K562 (cell line): ENCODE measurements at regions not wholly inside any gene's neighbourhood (a gene's known extent, or its start where the extent isn't known, plus 50 kb on each side); places are given as distances from the start of the nearest gene placed in this dataset.

Experiments used
- ATAC-seq: fragments of 200-7000 bp; cut with Tn5 transposase; 3 replicates; pipeline ENCODE4 v1.9.1; 2020; ENCODE audit warnings: moderate library complexity
- BruUV-seq: library from RNA; stranded (reverse); fragments of 400-500 nt; replicated peaks from 2 replicates; lab custom pipeline; 2021; lab: Mats Ljungman, UMichigan
- CTCF ChIA-PET: fragments of 300-600 bp; formaldehyde crosslinking; extraction: SDS; loops from one replicate; lab custom pipeline; 2021; ENCODE audit warnings: low intra/inter-chr PET ratio; lab: Yijun Ruan, JAX
- POLR2A ChIA-PET: fragments of 300-600, 350-650 bp; sonication (Branson Sonifier 250); formaldehyde crosslinking; extraction: SDS; loops from one replicate; lab custom pipeline; 2021; ENCODE audit warnings: antibody characterized with exemption, inconsistent platforms; lab: Yijun Ruan, JAX
- DNase-seq, 4 experiments: peaks; one replicate each; pipeline versions ENCODE4 v3.0.0 to v3.0.0-alpha.2; 2011 to 2018; ENCODE audit warnings: low spot score in 3 of 4, mixed read lengths in 3 of 4; ENCODE audit errors: extremely low read depth in 1 of 4
- FAIRE-seq: peaks from 2 replicates; lab custom pipeline; 2011; peaks lifted over from hg19 to GRCh38; lab: Jason Lieb, UNC
- H2AFZ ChIP-seq: 2 replicates; pipeline ENCODE4 v1.6.0; 2011; ENCODE audit warnings: low read depth, low read length, control low read depth, inconsistent platforms
- H3K27ac ChIP-seq: fragments of 200-600 bp; 3 replicates; pipeline ENCODE4 v1.8.0; 2011; ENCODE audit warnings: low read depth, mild to moderate bottlenecking, control low read depth, inconsistent platforms, low read length, moderate library complexity, mixed read lengths; ENCODE audit errors: extremely low read depth
- H3K27me3 ChIP-seq, 2 experiments: fragments of 300-600 bp in 1 of 2; 2 replicates in 1 of 2; 3 replicates in 1 of 2; pipeline versions ENCODE4 v1.6.0 to v1.8.0; 2011; ENCODE audit warnings: inconsistent platforms in 2 of 2, low read length in 2 of 2, mild to moderate bottlenecking in 1 of 2, mixed read lengths in 1 of 2, moderate library complexity in 1 of 2; ENCODE audit not compliant: control insufficient read depth in 2 of 2, insufficient read depth in 2 of 2
- H3K36me3 ChIP-seq: fragments of 300-600 bp; 3 replicates; pipeline ENCODE4 v1.8.0; 2011; ENCODE audit warnings: mild to moderate bottlenecking, low read length, inconsistent platforms; ENCODE audit not compliant: control insufficient read depth, insufficient read depth
- H3K4me1 ChIP-seq, 2 experiments: fragments of 200-600 bp in 1 of 2; replicated peaks in 1 of 2; 2 replicates in 1 of 2; 3 replicates in 1 of 2; pipeline versions ENCODE4 v1.5.1 to v1.8.0; 2011; ENCODE audit warnings: inconsistent platforms in 2 of 2, low read length in 2 of 2, mild to moderate bottlenecking in 1 of 2, mixed read lengths in 1 of 2, moderate library complexity in 1 of 2; ENCODE audit not compliant: control insufficient read depth in 2 of 2, insufficient read depth in 2 of 2
- H3K4me2 ChIP-seq: 2 replicates; pipeline ENCODE4 v1.6.1; 2011; ENCODE audit warnings: low read length, control low read depth, inconsistent platforms, mixed read lengths; ENCODE audit not compliant: insufficient read depth
- H3K4me3 ChIP-seq: fragments of 200-600 bp; sonication (generic), shearing (Covaris generic); 2 replicates; pipeline ENCODE4 v1.5.1; 2016; ENCODE audit warnings: control low read depth, inconsistent platforms
- H3K79me2 ChIP-seq: fragments of 200-600 bp; 3 replicates; pipeline ENCODE4 v1.8.0; 2011; ENCODE audit warnings: low read length, inconsistent platforms; ENCODE audit not compliant: control insufficient read depth, insufficient read depth
- H3K9ac ChIP-seq, 2 experiments: 2 replicates each; pipeline versions ENCODE4 v1.6.0 to v1.6.1; 2011; ENCODE audit warnings: low read depth in 2 of 2, low read length in 2 of 2, control low read depth in 1 of 2, inconsistent platforms in 1 of 2, mild to moderate bottlenecking in 1 of 2, mixed read lengths in 1 of 2; ENCODE audit not compliant: insufficient read depth in 1 of 2
- H3K9me1 ChIP-seq: one replicate; pipeline ENCODE4 v1.6.0; 2011; ENCODE audit warnings: inconsistent platforms, mild to moderate bottlenecking, low read length, moderate library complexity; ENCODE audit not compliant: control insufficient read depth, insufficient read depth
- H3K9me3 ChIP-seq: replicated peaks from 2 replicates; pipeline ENCODE4 v1.5.1; 2011; ENCODE audit warnings: low read depth, low read length, inconsistent platforms; ENCODE audit not compliant: control insufficient read depth, insufficient read depth
- H4K20me1 ChIP-seq: replicated peaks from 2 replicates; pipeline ENCODE4 v1.6.1; 2011; ENCODE audit warnings: low read length, inconsistent platforms, mixed read lengths; ENCODE audit not compliant: control insufficient read depth, insufficient read depth
- BMI1 ChIP-seq: fragments of 150-350 bp; IDR thresholded peaks from 2 replicates; pipeline ENCODE4 v1.6.1; 2014; ENCODE audit warnings: low read length
- BRD9 ChIP-seq: fragments of 450-650 bp; IDR thresholded peaks from 2 replicates; pipeline ENCODE4 v1.6.1; 2018; ENCODE audit warnings: low read depth; ENCODE audit not compliant: partially characterized antibody
- C11orf30 ChIP-seq: fragments of 450-650 bp; IDR thresholded peaks from 2 replicates; pipeline ENCODE4 v1.6.1; 2016; ENCODE audit warnings: low read depth, mild to moderate bottlenecking
- CBFA2T3 ChIP-seq: fragments of 450-650 bp; IDR thresholded peaks from 2 replicates; pipeline ENCODE4 v1.6.1; 2017
- FOXA1 ChIP-seq: fragments of 450-650 bp; IDR thresholded peaks from 2 replicates; pipeline ENCODE4 v1.6.1; 2016; ENCODE audit warnings: mild to moderate bottlenecking, borderline replicate concordance
- MAFG ChIP-seq: fragments of 450-650 bp; conservative IDR thresholded peaks from 2 replicates; pipeline ENCODE4 v1.6.1; 2016; ENCODE audit warnings: missing genetic modification characterization, missing compliant biosample characterization
- MITF ChIP-seq: IDR thresholded peaks from 2 replicates; pipeline ENCODE4 v1.6.1; 2014; ENCODE audit warnings: antibody characterized with exemption
- SETDB1 ChIP-seq: IDR thresholded peaks from one replicate; pipeline ENCODE4 v1.6.1; 2012; ENCODE audit warnings: low read length, control low read depth, inconsistent platforms
- SOX6 ChIP-seq: fragments of 450-650 bp; IDR thresholded peaks from 2 replicates; pipeline ENCODE4 v1.6.1; 2014; ENCODE audit warnings: mild to moderate bottlenecking
- SREBF1 ChIP-seq: fragments of 150-350 bp; IDR thresholded peaks from 2 replicates; pipeline ENCODE4 v1.6.1; 2014; ENCODE audit warnings: antibody characterized with exemption, low read depth, low read length, borderline replicate concordance
- SREBF2 ChIP-seq: sonication (generic); formaldehyde crosslinking; IDR thresholded peaks from 2 replicates; pipeline ENCODE4 v1.4.0; 2020; ENCODE audit warnings: mild to moderate bottlenecking, missing genetic modification reagents
- TAF15 ChIP-seq: fragments of 200-400 bp; formaldehyde crosslinking; IDR thresholded peaks from 2 replicates; pipeline ENCODE4 v1.6.1; 2017; ENCODE audit warnings: mild to moderate bottlenecking, low read depth, low read length, moderate library complexity
- UBTF ChIP-seq, 2 experiments: IDR thresholded peaks; 2 replicates each; pipeline ENCODE4 v1.6.1; 2012; ENCODE audit warnings: improper control_type of control experiment in 2 of 2, low read depth in 2 of 2, low read length in 2 of 2, borderline replicate concordance in 1 of 2
- ZBTB43 ChIP-seq: sonication (generic); formaldehyde crosslinking; IDR thresholded peaks from 2 replicates; pipeline ENCODE4 v1.8.0; 2023; ENCODE audit warnings: mild to moderate bottlenecking, missing genetic modification reagents
- ZNF165 ChIP-seq: fragments of 250-450 bp; sonication (Bioruptor Pico); IDR thresholded peaks from 2 replicates; pipeline ENCODE4 v1.4.0; 2020; ENCODE audit warnings: borderline replicate concordance
- ZNF3 ChIP-seq: fragments of 250-450 bp; sonication (Bioruptor Pico); IDR thresholded peaks from 2 replicates; pipeline ENCODE4 v1.5.0; 2021; ENCODE audit warnings: mild to moderate bottlenecking, moderate library complexity
- WGBS: fragments of 100-300 bp; shearing (Covaris generic); methylation state at CpG from one replicate; pipeline ENCODE4 v1.1.6; 2016; ENCODE audit warnings: low coverage, mixed read lengths; ENCODE audit not compliant: insufficient coverage; ENCODE audit errors: missing lambda C conversion rate; 5-methylcytosine and 5-hydroxymethylcytosine counted together
- in situ Hi-C: fragments of 300-500 bp; cut with MboI; formaldehyde crosslinking; loops from 4 replicates; pipeline ENCODE4 v1.15.0; 2018; ENCODE audit warnings: inconsistent platforms, mixed read lengths
- intact Hi-C: fragments of 100-400 bp; cut with micrococcal nuclease; formaldehyde crosslinking; loops from 2 replicates; pipeline ENCODE4 v1.14.2; 2022
- TF ChIP-seq, protein P1 (sequence below): sonication (generic); formaldehyde crosslinking; IDR thresholded peaks from 2 replicates; pipeline ENCODE4 v1.9.0; 2022; ENCODE audit warnings: mild to moderate bottlenecking, missing genetic modification reagents
- TF ChIP-seq, protein P2 (sequence below), 3 experiments: fragments of 200-800 bp in 1 of 3; sonication (Bioruptor generic) in 1 of 3; sonication (generic) in 1 of 3; formaldehyde crosslinking in 1 of 3; IDR thresholded peaks; 2 replicates each; pipeline versions ENCODE4 v1.6.1 to v1.8.0; 2016 to 2022; ENCODE audit warnings: mild to moderate bottlenecking in 2 of 3, missing compliant biosample characterization in 2 of 3, missing genetic modification characterization in 2 of 3, missing genetic modification reagents in 1 of 3

DNA sequence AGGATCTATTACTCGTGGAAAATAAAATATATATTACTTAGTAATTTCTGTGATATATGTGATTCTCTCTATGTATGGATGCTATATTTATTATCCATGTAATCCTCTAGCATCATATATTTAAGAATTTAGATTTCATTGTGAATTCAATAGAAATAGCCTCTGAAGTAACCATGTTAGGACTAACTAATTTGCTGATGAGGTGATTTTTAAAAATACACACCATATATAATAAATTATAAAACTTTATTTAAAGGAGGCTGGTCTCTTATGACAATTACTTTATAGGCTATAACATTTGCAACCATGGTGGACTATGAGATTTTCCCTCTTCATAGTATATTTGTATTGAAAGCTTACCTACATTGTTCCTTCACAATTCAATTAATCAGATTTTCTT is 424.9 kb upstream of the MGAT4C start:
- H3K27me3 ChIP-seq = no peaks in the 10 kb centered on the region
- DNase-seq (no peak), ATAC-seq (no peak), FAIRE-seq (no peak)
- no peak overlapping the region for H3K9ac ChIP-seq
- no peaks in the 10 kb centered on the region for H3K36me3 ChIP-seq
- POLR2A ChIA-PET = no interaction called here
- no peak overlapping the region for H3K4me2 ChIP-seq
- H3K4me1 ChIP-seq = no peaks in the 10 kb centered on the region
- H3K4me3 ChIP-seq = no peak overlapping the region
- in situ Hi-C loops (no loop called here), intact Hi-C loops (no loop called here)
- H3K27ac ChIP-seq = no peak overlapping the region
- WGBS = 0% methylated on average over 1 of the region's 1 CpG
- H3K79me2 ChIP-seq = no peaks in the 10 kb centered on the region
- no peak overlapping the region for H2AFZ ChIP-seq
- CTCF ChIA-PET = no interaction called here
- H3K9me3 ChIP-seq = no peaks in the 10 kb centered on the region
- no TSS peak for BruUV-seq
- no peaks in the 10 kb centered on the region for H4K20me1 ChIP-seq
- no peaks in the 10 kb centered on the region for H3K9me1 ChIP-seq
- no peak for TF ChIP-seq BRD9
- TF ChIP-seq UBTF (IDR thresholded peaks at IDR 0.05; ENCODE audit: borderline replicate concordance in 1 of 2, low read depth in 2 of 2, low read length in 2 of 2) = no peak
- TF ChIP-seq MITF = no peak
- no peak for TF ChIP-seq BMI1
- no peak for TF ChIP-seq SOX6
- no peak for TF ChIP-seq CBFA2T3
- 0 out of 2 replicates have a peak, but pooled peaks have one; percentile 13 for TF ChIP-seq MAFG (tag)
- TF ChIP-seq ZBTB43 (CRISPR knock-in tag) = no peak
- TF ChIP-seq, protein P1, sequence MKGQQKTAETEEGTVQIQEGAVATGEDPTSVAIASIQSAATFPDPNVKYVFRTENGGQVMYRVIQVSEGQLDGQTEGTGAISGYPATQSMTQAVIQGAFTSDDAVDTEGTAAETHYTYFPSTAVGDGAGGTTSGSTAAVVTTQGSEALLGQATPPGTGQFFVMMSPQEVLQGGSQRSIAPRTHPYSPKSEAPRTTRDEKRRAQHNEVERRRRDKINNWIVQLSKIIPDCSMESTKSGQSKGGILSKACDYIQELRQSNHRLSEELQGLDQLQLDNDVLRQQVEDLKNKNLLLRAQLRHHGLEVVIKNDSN (CRISPR knock-in tag) = no peak
- no peak for TF ChIP-seq SREBF1
- no peak for TF ChIP-seq FOXA1
- no peak for TF ChIP-seq ZNF165
- TF ChIP-seq, protein P2, sequence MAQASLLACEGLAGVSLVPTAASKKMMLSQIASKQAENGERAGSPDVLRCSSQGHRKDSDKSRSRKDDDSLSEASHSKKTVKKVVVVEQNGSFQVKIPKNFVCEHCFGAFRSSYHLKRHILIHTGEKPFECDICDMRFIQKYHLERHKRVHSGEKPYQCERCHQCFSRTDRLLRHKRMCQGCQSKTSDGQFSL (CRISPR knock-in tag; IDR thresholded peaks at IDR 0.05) = no peak
- TF ChIP-seq, protein P2 (tag; IDR thresholded peaks at IDR 0.05) = no peak
- no peak for TF ChIP-seq ZNF3 (CRISPR knock-in tag)
- no peak for TF ChIP-seq SETDB1
- TF ChIP-seq C11orf30 = 0 out of 2 replicates have a peak, but pooled peaks have one; percentile 16
- no peak for TF ChIP-seq SREBF2 (CRISPR knock-in tag)
- TF ChIP-seq TAF15 = no peak
